Lower lobe of right lung (tissue), 2 donors: ENCODE measurements at regions not wholly inside any gene's neighbourhood (a gene's known extent, or its start where the extent isn't known, plus 50 kb on each side); places are given as distances from the start of the nearest gene placed in this dataset.

ENCODE experiments used
- ATAC-seq, 2 donors: fragments of 200-7000 bp; cut with Tn5 transposase; one replicate each; pipeline ENCODE4 v1.9.1; 2020 to 2022; ENCODE audit warnings: mild to moderate bottlenecking in 2 of 2, moderate library complexity in 2 of 2
- DNase-seq: peaks from one replicate; pipeline ENCODE4 v3.0.0-alpha.2; 2020
- H3K27ac ChIP-seq: fragments of 200-600 bp; one replicate; pipeline ENCODE4 v1.8.0; 2022
- H3K27me3 ChIP-seq: fragments of 200-600 bp; one replicate; pipeline ENCODE4 v1.8.0; 2022; ENCODE audit warnings: low read depth
- H3K36me3 ChIP-seq: fragments of 200-600 bp; one replicate; pipeline ENCODE4 v1.8.0; 2022; ENCODE audit warnings: mild to moderate bottlenecking
- H3K4me1 ChIP-seq: fragments of 200-600 bp; one replicate; pipeline ENCODE4 v1.8.0; 2022
- H3K4me3 ChIP-seq: fragments of 200-600 bp; one replicate; pipeline ENCODE4 v1.8.0; 2022; ENCODE audit warnings: mild to moderate bottlenecking
- H3K9me3 ChIP-seq: fragments of 200-600 bp; one replicate; pipeline ENCODE4 v1.8.0; 2022
- intact Hi-C: fragments of 100-400 bp; cut with DNase I; formaldehyde crosslinking; loops from one replicate; pipeline ENCODE4 v1.11.0; 2022
- TF ChIP-seq, protein P1 (sequence below): fragments of 200-600 bp; IDR thresholded peaks from one replicate; pipeline ENCODE4 v1.8.0; 2022; ENCODE audit warnings: antibody characterized with exemption, mild to moderate bottlenecking
- donor health status: DM: no; HTN: yes; CAD: no; lungs with severe emphysema.

GRCh38 chr9:25857147-25857546, 178.9 kb upstream of the TUSC1 start:
- TF ChIP-seq, protein P1, sequence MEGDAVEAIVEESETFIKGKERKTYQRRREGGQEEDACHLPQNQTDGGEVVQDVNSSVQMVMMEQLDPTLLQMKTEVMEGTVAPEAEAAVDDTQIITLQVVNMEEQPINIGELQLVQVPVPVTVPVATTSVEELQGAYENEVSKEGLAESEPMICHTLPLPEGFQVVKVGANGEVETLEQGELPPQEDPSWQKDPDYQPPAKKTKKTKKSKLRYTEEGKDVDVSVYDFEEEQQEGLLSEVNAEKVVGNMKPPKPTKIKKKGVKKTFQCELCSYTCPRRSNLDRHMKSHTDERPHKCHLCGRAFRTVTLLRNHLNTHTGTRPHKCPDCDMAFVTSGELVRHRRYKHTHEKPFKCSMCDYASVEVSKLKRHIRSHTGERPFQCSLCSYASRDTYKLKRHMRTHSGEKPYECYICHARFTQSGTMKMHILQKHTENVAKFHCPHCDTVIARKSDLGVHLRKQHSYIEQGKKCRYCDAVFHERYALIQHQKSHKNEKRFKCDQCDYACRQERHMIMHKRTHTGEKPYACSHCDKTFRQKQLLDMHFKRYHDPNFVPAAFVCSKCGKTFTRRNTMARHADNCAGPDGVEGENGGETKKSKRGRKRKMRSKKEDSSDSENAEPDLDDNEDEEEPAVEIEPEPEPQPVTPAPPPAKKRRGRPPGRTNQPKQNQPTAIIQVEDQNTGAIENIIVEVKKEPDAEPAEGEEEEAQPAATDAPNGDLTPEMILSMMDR, result no peak
- no peaks in the 10 kb centered on the region for H3K27me3 ChIP-seq
- H3K9me3 ChIP-seq, result no peaks in the 10 kb centered on the region
- H3K4me3 ChIP-seq, result no peak overlapping the region
- DNase-seq (no peak), ATAC-seq (no peak)
- H3K27ac ChIP-seq, result no peak overlapping the region
- no peaks in the 10 kb centered on the region for H3K36me3 ChIP-seq
- H3K4me1 ChIP-seq, result no peaks in the 10 kb centered on the region
- intact Hi-C loops, result no loop called here

GRCh38 chr9:25850803-25851202, 172.6 kb upstream of the TUSC1 start:
- Histone ChIP-seq H3K27ac (no peak overlapping the region), H3K9me3 (no peaks in the 10 kb centered on the region), H3K27me3 (no peaks in the 10 kb centered on the region), H3K36me3 (no peaks in the 10 kb centered on the region), H3K4me3 (no peak overlapping the region), H3K4me1 (no peaks in the 10 kb centered on the region)
- DNase-seq, result no peak
- intact Hi-C loops, result no loop called here
- TF ChIP-seq, protein P1, result no peak
- no peak for ATAC-seq

DNA sequence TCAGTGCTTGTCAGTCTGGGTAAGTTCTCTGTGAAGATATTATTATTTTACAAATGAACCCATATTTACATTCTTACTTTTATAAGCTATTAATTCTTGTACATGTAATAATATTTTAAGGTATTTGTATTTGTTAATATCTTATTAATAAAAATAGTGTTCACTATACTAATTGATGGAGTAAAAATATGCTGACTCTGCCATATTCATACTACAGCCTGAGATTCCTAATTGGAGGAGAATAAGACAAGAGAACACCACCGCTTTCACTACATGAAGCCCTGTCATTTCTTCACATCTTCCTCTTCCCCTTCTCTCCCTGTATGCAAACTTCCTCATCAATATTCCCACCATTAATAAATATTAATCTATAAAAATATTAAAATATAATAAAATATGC, 167.6 kb upstream of the TUSC1 start:
- H3K4me1 ChIP-seq, result no peaks in the 10 kb centered on the region
- H3K4me3 ChIP-seq, result no peak overlapping the region
- no peaks in the 10 kb centered on the region for H3K36me3 ChIP-seq
- TF ChIP-seq, protein P1, result no peak
- H3K27ac ChIP-seq, result no peak overlapping the region
- ATAC-seq (no peak), DNase-seq (no peak)
- H3K9me3 ChIP-seq, result no peaks in the 10 kb centered on the region
- H3K27me3 ChIP-seq, result no peaks in the 10 kb centered on the region
- intact Hi-C loops, result no loop called here

- TF ChIP-seq, protein P1, result no peak
- intact Hi-C loops, result no loop called here
- Histone ChIP-seq H3K4me3 (no peak overlapping the region), H3K36me3 (no peaks in the 10 kb centered on the region), H3K27me3 (no peaks in the 10 kb centered on the region), H3K4me1 (no peaks in the 10 kb centered on the region), H3K9me3 (no peaks in the 10 kb centered on the region), H3K27ac (no peak overlapping the region)
- ATAC-seq (no peak), DNase-seq (no peak)
Observed at GRCh38 chr9:25830381-25830780, 152.1 kb upstream of the TUSC1 start.

DNA sequence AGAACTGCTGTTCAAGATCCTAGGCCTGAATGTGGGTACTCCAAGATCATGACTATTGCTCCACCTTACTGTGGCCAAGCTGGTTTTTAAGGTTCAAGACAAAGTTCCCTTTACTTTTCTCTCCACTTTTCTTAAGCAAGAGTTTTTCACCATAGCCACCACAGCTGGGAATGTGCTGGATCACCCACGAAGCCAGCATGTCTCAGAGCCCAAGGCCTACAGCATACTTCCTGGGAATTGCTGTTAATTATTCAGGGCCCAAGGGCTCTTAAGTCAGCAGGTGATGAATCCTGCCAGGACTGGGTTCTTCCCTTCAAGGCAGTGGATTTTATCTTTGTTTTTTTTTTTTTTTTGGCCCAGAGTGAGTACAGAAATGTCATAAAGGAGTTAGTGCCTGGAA, 149.4 kb upstream of the TUSC1 start:
- no peak overlapping the region for H3K27ac ChIP-seq
- ATAC-seq (no peak), DNase-seq (no peak)
- H3K4me3 ChIP-seq, result no peak overlapping the region
- TF ChIP-seq, protein P1, result no peak
- H3K36me3 ChIP-seq, result no peaks in the 10 kb centered on the region
- no peaks in the 10 kb centered on the region for H3K27me3 ChIP-seq
- no peaks in the 10 kb centered on the region for H3K4me1 ChIP-seq
- peaks cover 4% of the 10 kb centered on the region for H3K9me3 ChIP-seq
- intact Hi-C loops, result no loop called here

DNA sequence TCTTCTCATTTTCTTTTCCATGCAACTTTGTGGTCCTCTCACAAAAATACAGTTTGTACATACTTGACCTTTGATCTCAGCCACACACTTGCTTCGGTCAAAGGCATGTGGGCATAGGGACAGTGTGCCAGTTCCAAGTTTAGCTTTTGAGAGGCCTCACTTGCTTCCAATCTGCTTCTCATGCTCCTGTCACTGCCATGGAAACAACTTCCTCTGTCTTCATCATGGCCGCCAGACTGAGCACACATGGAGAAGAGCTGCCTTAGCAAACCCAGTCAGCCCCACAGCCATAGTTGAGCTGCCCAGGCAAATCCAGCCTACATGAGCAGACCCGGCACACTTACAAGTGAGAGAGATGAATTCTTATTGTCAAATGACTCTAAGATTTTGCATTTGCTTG, 138.2 kb upstream of the TUSC1 start:
- TF ChIP-seq, protein P1, result no peak
- intact Hi-C loops, result no loop called here
- DNase-seq (no peak), ATAC-seq (no peak)
- Histone ChIP-seq H3K9me3 (no peaks in the 10 kb centered on the region), H3K36me3 (no peaks in the 10 kb centered on the region), H3K27ac (no peak overlapping the region), H3K27me3 (no peaks in the 10 kb centered on the region), H3K4me1 (no peaks in the 10 kb centered on the region), H3K4me3 (no peak overlapping the region)
